Fibroblast of the aortic adventitia (primary cell): ENCODE measurements at regions not wholly inside any gene's neighbourhood (a gene's known extent, or its start where the extent isn't known, plus 50 kb on each side); places are given as distances from the start of the nearest gene placed in this dataset.

ENCODE experiments used
- DNase-seq: peaks from one replicate; pipeline ENCODE4 v3.0.0-alpha.2; 2010; ENCODE audit warnings: low read depth
- H3K4me3 ChIP-seq: 2 replicates; pipeline ENCODE4 v1.5.1; 2011; ENCODE audit warnings: low read depth, mild to moderate bottlenecking, control low read depth, low read length, moderate library complexity
- TF ChIP-seq, protein P1 (sequence below): IDR thresholded peaks from 2 replicates; pipeline ENCODE4 v1.5.1; 2011; ENCODE audit warnings: mild to moderate bottlenecking, low read length, control low read depth, inconsistent platforms; ENCODE audit not compliant: insufficient read depth

DNA sequence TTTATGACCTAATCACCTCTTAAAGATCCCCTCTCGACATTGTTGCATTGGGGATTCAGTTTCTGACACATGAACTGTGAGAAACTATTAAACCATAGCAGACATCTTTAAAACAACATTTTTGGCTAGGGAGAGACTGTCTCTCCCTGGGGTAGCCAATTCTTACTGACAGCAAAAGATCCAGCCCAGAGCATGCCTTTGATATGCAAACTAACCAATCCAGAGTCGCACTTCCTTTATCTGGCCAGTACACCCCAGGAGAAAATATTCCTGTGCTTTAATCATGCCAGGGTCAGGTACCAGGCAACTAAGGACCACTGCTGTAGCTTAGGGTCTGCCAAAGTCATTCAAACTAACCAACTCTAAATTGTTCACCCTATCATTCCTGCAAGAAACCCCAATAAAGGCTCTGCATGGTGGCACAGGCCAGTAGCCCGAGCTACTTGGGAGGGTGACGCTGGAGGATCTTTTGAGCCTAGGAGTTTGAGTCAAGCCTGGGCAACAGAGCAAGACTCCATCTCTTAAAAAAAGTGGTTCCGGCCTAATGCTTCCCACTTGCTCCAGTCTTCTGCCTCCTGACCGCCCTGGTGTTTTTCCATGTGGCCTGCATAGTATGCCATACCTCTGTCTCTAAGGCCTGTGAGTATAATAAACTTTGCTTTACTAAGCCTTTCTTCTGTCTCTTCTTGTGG is 62.3 kb upstream of the DAPK1 start:
- TF ChIP-seq, protein P1, sequence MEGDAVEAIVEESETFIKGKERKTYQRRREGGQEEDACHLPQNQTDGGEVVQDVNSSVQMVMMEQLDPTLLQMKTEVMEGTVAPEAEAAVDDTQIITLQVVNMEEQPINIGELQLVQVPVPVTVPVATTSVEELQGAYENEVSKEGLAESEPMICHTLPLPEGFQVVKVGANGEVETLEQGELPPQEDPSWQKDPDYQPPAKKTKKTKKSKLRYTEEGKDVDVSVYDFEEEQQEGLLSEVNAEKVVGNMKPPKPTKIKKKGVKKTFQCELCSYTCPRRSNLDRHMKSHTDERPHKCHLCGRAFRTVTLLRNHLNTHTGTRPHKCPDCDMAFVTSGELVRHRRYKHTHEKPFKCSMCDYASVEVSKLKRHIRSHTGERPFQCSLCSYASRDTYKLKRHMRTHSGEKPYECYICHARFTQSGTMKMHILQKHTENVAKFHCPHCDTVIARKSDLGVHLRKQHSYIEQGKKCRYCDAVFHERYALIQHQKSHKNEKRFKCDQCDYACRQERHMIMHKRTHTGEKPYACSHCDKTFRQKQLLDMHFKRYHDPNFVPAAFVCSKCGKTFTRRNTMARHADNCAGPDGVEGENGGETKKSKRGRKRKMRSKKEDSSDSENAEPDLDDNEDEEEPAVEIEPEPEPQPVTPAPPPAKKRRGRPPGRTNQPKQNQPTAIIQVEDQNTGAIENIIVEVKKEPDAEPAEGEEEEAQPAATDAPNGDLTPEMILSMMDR: no peak
- DNase-seq: no peak
- no peak overlapping the region for H3K4me3 ChIP-seq

DNA sequence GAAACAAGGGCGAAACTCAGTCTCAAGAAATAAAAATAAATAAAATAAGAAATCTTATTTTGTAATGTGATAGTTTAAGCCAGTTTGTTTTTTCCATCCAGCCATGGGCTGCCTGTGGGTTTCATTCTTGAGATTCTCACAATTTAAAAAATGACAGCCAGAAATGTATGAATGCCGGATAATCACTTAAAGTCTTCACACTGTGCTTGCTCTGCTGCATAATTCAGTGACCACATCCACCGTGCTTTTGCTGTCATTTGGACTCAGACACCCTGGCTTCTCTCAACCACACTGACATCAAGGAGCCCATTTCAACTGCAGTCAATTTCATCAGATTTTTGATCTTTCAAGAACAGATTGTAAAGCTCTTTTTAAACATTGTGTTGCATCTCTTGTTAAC is 61.0 kb upstream of the DAPK1 start:
- H3K4me3 ChIP-seq: no peak overlapping the region
- DNase-seq: no peak
- TF ChIP-seq, protein P1: no peak

DNA sequence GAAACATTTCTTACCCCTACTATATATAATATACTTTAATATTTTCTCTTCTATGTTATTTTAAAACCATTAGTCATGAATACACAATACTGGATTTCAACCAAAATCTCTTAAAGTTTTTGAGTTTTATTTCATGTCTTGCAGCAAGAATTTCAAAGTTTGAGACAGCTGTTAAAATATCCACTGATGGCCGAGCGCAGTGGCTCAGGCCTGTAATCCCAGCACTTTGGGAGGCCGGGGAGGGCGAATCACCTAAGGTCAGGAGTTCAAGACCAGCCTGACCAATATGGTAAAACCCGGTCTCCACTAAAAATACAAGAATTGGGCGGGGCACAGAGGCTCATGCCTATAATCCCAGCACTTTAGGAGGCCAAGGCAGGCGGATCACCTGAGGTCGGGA is 59.7 kb upstream of the DAPK1 start:
- DNase-seq: no peak
- TF ChIP-seq, protein P1: no peak
- no peak overlapping the region for H3K4me3 ChIP-seq

DNA sequence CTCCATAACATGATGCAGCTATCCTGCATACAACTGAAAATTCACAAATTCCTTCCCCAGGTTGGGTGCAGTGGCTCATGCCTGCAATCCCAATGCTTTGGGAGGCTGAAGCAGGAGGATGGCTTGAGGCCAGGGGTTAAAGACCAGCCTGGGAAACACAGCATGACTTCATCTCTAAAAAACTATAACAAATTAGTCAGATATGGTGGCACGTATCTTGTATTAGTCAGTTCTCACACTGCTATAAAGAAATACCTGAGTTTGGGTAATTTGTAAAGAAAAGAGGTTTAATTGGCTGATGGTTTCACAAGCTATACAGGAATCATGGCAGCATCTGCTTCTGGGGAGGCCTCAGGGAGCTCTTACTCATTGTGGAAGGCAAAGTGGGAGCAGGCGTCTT is 56.4 kb upstream of the DAPK1 start:
- no peak overlapping the region for H3K4me3 ChIP-seq
- DNase-seq: peak; percentile 24
- TF ChIP-seq, protein P1: no peak

DNA sequence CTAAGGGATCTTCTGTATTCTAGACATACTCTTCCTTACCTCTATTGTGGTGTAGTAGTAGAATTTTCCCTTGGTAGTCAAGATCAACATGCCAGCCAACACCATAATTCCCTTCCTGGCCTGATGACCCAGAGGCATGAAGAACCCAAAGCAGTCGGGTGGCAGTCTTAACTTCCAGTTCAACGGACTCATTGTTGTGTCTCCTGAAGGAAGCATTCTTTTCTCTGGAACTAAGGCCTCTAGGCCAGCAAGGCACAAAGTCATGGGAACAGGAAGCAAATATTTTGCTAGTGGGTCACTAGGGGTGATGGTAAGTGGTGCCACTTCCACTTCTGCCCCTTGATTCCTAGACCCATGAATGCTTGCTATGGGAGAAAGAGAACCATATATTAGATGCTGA is 55.2 kb upstream of the DAPK1 start:
- no peak overlapping the region for H3K4me3 ChIP-seq
- no peak for DNase-seq
- TF ChIP-seq, protein P1: no peak

DNA sequence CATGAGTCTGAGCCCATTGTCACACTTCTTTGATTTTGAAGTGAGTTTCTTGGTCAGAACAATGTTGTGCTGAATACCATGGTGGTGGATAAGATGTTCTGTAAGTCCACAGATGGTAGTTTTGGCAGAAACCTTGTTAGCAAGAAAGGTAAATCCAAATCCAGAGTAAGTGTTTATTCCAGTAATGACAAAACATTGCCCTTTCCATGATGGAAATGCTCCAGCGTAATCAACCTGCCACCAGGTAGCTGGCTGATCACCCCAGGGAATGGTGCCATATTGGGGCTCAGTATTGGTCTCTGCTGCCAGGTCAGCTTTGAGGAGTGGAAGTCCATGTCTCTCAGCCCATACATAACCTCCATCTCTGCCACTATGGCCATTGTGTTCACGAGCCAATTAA is 54.7 kb upstream of the DAPK1 start:
- TF ChIP-seq, protein P1: no peak
- no peak overlapping the region for H3K4me3 ChIP-seq
- DNase-seq: no peak

DNA sequence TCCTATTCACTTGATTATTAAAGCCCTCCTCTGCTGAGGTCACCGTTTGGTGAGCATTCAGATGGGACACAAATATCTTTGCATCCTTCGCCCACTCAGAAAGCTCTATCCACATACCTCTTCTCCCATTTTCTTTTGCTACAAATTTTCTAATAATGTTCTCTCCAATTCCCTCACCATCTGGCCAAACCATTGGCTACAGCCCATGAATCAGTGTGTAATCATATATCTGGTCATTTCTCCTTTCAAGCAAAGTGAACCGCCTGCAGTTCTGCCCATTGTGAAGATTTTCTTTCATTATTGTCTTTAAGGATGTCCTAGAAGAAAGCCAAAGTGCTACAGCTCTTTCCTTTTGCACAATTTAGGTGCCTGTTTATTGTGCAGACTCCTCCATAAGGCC is 54.2 kb upstream of the DAPK1 start:
- DNase-seq: no peak
- H3K4me3 ChIP-seq: no peak overlapping the region
- TF ChIP-seq, protein P1: no peak
